ENCODE measurements at regions not wholly inside any gene's neighbourhood (a gene's known extent, or its start where the extent isn't known, plus 50 kb on each side); places are given as distances from the start of the nearest gene placed in this dataset.

GRCh38 chr2:122183890-122184289, 428.4 kb downstream of the TSN start:
- DNase-seq, result no peak

GRCh38 chr2:122186761-122187222, 431.3 kb downstream of the TSN start:
- DNase-seq, result no peak

- DNase-seq, result no peak
Measured at GRCh38 chr2:122191331-122191730, 435.9 kb downstream of the TSN start.

- DNase-seq, result no peak
Measured at GRCh38 chr2:122193622-122194021, 438.2 kb downstream of the TSN start.

- DNase-seq, result no peak
Measured at GRCh38 chr2:122194546-122194945, 439.1 kb downstream of the TSN start.

- no peak for DNase-seq
Measured at GRCh38 chr2:122203523-122203922, 448.1 kb downstream of the TSN start.

- DNase-seq, result no peak
Measured at GRCh38 chr2:122205641-122206040, 450.2 kb downstream of the TSN start.

GRCh38 chr2:122206101-122206500, 450.6 kb downstream of the TSN start:
- no peak for DNase-seq

GRCh38 chr2:122209377-122209776, 453.9 kb downstream of the TSN start:
- DNase-seq, result no peak

- no peak for DNase-seq
Measured at GRCh38 chr2:122210065-122210464, 454.6 kb downstream of the TSN start.

GRCh38 chr2:122210898-122211856, 455.7 kb downstream of the TSN start:
- no peak for DNase-seq

GRCh38 chr2:122213312-122213711, 457.9 kb downstream of the TSN start:
- no peak for DNase-seq

- no peak for DNase-seq
Measured at GRCh38 chr2:122216071-122216470, 460.6 kb downstream of the TSN start.

- DNase-seq, result no peak
Measured at GRCh38 chr2:122216901-122217300, 461.4 kb downstream of the TSN start.

- DNase-seq, result no peak
Measured at GRCh38 chr2:122218596-122218995, 463.1 kb downstream of the TSN start.

GRCh38 chr2:122219504-122219903, 464.1 kb downstream of the TSN start:
- no peak for DNase-seq

GRCh38 chr2:122221665-122222064, 466.2 kb downstream of the TSN start:
- DNase-seq, result no peak

GRCh38 chr2:122231296-122231695, 475.8 kb downstream of the TSN start:
- DNase-seq, result no peak

- DNase-seq, result no peak
Measured at GRCh38 chr2:122233372-122233771, 477.9 kb downstream of the TSN start.

- DNase-seq, result no peak
Measured at GRCh38 chr2:122236152-122236874, 480.9 kb downstream of the TSN start.

GRCh38 chr2:122236925-122237324, 481.5 kb downstream of the TSN start:
- DNase-seq, result no peak

GRCh38 chr2:122237450-122237849, 482.0 kb downstream of the TSN start:
- no peak for DNase-seq

- no peak for DNase-seq
Measured at GRCh38 chr2:122238006-122238559, 482.6 kb downstream of the TSN start.

- DNase-seq, result no peak
Measured at GRCh38 chr2:122239440-122239839, 484.0 kb downstream of the TSN start.

Data from NCI-H1417 treated with DMSO at 0.1 percent for 48 hours (cell line).